Caki2 (cell line): ENCODE measurements at regions not wholly inside any gene's neighbourhood (a gene's known extent, or its start where the extent isn't known, plus 50 kb on each side); places are given as distances from the start of the nearest gene placed in this dataset.

Experiments used
- DNase-seq: peaks from one replicate; pipeline ENCODE4 v3.0.0-alpha.2; 2015; ENCODE audit warnings: low read depth
- in situ Hi-C: cut with HindIII; loops from 2 replicates; pipeline ENCODE4 v1.10.0; 2016; ENCODE audit warnings: low sequenced_read_pairs, low pct_unique_long_range_greater_than_20kb, mixed read lengths

- DNase-seq = no peak
- in situ Hi-C loops = no loop called here
These were observed 154.5 kb upstream of the SUCLG2 start for GRCh38 chr3:67808906-67809305.

DNA sequence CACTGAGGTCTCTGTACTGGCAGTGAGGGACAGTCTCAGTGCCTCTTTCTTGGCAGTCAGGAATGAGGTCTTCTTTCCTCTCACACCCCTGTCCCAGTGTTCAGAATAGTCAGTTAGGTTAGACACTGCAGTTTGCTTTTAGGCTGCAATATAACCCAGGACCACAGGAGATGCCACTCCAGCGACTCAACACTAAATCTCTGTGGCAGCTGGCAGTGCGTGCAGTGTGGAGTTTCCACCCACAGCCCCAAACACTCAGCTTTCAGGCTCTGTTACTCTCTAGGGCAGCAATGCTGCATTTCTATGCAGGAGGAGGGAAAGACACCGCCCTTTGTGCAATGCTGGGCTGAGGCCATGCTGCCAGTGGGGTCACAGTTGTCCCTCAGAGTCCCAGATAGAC, 150.2 kb upstream of the SUCLG2 start:
- DNase-seq = no peak
- in situ Hi-C loops = no loop called here

DNA sequence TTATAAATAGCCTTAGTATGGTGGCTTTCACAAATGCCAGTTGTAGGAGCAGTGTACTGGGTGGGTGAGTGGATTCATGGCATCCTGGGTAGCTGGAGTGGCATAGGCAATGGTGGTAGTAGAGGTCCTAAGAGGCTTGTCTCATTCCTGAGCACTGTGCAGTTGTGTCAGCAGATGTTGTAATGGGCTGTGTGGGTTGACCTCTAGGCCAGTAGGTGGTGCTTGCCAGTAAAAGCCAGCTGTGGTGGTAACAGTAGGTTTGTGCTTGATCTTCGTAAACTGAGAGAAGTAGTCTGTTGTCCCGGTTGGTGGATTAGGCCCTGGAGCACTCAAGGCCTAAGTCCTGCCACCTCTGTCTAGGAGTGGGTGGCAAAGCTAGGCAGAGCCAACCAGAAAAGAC, 149.7 kb upstream of the SUCLG2 start:
- in situ Hi-C loops = no loop called here
- no peak for DNase-seq

- in situ Hi-C loops = no loop called here
- DNase-seq = no peak
These were observed 144.0 kb upstream of the SUCLG2 start for GRCh38 chr3:67798412-67798811.

GRCh38 chr3:67791620-67792019, 137.2 kb upstream of the SUCLG2 start:
- in situ Hi-C loops = no loop called here
- no peak for DNase-seq

- in situ Hi-C loops = no loop called here
- peak; percentile 11 for DNase-seq
These were observed 135.6 kb upstream of the SUCLG2 start for GRCh38 chr3:67790043-67790442.

DNA sequence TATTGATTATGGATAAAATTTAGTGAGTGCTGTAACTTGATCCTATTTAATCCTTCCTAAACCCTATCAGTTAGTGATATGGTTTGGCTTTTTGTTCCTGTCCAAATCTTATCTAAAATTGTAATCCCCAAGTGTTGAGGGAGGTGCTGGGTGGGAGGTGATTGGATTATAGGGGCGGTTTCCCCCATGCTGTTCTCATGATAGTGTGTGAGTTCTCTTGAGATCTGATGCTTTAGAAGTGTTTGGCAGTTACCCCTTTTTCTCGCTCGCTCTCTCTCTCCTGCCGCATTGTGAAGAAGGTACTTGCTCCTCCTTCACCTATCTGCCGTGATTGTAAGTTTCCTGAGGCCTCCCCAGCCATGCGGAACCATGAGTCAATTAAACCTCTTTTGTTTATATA, 134.0 kb upstream of the SUCLG2 start:
- in situ Hi-C loops = no loop called here
- DNase-seq = no peak

- in situ Hi-C loops = no loop called here
- no peak for DNase-seq
These were observed 129.2 kb upstream of the SUCLG2 start for GRCh38 chr3:67783281-67784250.

DNA sequence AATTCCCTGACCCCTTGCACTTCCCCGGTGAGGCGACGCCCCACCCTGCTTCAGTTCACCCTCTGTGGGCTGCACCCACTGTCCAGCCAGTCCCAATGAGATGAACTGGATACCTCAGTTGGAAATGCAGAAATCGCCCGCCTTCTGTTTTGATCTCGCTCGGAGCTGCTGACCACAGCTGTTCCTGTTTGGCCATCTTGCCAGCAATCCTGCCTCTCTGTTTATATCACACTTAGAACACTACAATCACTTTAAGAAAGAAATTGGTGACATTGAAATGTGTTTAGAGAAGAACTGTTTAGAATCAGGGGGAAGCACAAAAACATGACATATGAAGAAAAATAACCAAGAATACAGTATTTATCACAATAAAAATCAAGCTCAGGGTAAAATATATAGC, 127.5 kb upstream of the SUCLG2 start:
- in situ Hi-C loops = no loop called here
- DNase-seq = no peak

GRCh38 chr3:67781218-67781617, 126.8 kb upstream of the SUCLG2 start:
- no peak for DNase-seq
- in situ Hi-C loops = no loop called here

DNA sequence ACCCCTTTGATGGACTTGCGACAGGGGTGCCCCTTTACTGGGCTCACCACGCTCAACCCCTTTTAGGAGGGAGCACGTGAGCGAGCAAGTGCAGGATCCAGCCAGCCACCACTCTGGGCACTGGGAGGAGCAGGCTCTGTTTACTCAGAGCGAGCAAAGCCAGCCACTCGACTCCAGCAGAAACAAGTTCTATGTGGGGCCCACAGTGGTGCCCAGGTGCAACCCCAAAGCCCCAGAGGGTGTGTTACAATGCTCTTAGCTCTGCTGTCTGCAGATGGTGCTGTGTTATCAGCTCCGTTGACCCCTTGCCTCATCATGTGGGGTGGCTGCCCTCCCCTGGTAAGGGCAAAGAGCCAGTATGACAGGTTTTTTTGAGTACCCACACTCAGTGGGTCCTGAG, 120.3 kb upstream of the SUCLG2 start:
- in situ Hi-C loops = no loop called here
- DNase-seq = no peak

DNA sequence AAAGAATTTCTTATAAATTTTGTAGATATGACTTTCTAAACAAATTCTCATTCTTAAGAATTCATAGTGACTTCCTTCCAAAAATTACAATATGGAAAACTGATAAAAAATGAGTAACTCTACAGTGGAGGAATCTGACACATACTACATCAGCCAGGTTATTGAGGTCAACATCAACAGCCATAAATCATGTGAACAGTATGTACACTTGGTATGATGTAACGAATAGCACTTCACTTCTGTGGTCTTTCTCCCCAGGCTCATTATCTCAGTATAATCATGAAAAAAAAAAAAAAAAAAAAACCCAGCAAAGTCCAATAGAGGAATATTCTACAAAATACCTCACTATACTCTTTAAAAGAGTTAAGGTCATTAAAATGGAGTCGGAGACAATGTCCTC, 111.2 kb upstream of the SUCLG2 start:
- in situ Hi-C loops = no loop called here
- no peak for DNase-seq

- in situ Hi-C loops = no loop called here
- no peak for DNase-seq
These were observed 90.9 kb upstream of the SUCLG2 start for GRCh38 chr3:67745296-67745695.

DNA sequence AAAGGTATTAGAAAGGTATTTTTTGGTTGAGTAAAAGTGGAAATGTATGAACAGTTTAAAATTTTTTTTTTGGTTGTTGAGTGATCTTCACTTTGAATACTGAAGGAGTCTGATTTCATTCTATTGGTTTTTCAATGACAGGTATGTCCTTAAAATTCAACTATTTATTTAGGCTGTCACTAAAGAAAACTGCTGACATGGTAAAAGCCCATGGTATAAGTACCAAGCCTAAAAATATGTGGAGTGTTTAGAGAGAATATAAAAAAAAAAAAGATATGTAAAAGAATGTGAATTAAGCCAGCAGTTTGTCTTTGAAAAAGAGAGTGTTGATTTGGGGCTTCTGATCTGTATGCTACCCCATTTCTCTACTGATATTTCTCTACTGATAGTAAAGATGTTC, 90.3 kb upstream of the SUCLG2 start:
- in situ Hi-C loops = no loop called here
- DNase-seq = no peak

DNA sequence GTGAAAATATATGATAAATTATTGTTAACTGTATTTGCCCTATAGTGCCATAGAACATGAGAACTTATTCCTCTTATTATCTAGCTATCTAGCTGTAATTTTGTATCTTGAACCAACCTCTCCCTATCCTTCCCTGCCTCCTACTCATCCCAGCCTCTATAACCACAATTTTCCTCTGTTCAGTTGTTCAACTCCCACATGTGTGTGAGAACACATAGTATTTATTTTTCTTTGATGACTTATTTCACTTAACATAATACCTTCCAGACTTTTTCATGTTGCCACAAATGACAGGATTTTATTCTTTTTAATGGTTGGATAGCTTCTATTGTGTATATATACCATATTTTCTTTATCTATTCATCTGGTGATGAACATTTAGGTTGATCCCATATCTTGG, 85.4 kb upstream of the SUCLG2 start:
- in situ Hi-C loops = no loop called here
- no peak for DNase-seq

GRCh38 chr3:67737906-67738865, 83.8 kb upstream of the SUCLG2 start:
- in situ Hi-C loops = no loop called here
- no peak for DNase-seq

DNA sequence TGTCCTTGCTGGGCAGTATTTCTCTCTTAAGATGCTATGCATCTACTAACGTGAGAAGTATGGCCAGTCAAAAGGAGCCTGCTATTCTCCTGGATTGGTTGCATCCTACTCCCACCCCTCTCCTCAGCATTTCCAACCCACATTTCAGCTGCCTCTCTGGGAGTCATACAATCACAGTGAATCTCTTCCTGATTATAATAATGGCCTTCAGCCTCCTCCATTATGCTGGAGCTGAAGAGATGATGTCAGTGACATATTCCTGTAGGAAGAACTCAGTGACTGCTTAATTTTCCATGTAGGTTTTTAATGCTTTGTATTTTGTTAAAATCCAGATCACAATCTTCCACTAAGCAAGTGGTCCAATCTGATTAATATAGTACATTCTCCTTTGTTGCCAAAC, 82.7 kb upstream of the SUCLG2 start:
- in situ Hi-C loops = no loop called here
- DNase-seq = no peak

GRCh38 chr3:67733269-67733950, 79.0 kb upstream of the SUCLG2 start:
- in situ Hi-C loops = no loop called here
- no peak for DNase-seq

DNA sequence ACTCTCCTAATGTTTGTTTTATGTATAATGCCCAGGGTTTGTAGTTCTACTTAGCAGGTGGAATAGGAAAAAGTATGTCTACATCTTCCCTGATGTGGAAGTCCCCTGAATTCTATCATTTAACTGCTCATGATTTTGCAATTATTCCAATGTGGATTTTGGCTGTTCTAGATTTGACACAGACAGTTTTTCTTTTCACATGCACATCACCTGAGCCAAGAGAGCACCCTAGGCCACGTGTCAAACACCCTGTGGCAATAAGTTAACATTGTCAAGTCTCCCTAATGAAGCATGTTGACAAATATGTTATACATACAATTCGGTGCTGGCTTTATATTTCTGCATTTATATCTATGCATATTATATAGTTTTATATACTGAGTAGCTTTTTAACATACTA, 70.0 kb upstream of the SUCLG2 start:
- in situ Hi-C loops = no loop called here
- no peak for DNase-seq
